Activated CD4-positive, alpha-beta T cell treated with anti-CD3 and anti-CD28 coated beads, Interleukin-2, amount 10 ng/mL, durations not matched to agents 7 days and 5 days (primary cell): ENCODE measurements at regions not wholly inside any gene's neighbourhood (a gene's known extent, or its start where the extent isn't known, plus 50 kb on each side); places are given as distances from the start of the nearest gene placed in this dataset.

ENCODE experiments used
- CTCF ChIA-PET: fragments of 350-600 bp; sonication (Branson Sonifier 250); formaldehyde crosslinking; loops from one replicate; lab custom pipeline; 2021; ENCODE audit warnings: antibody characterized with exemption; lab: Charles Lee
- POLR2A ChIA-PET: fragments of 350-600 bp; sonication (Branson Sonifier 250); formaldehyde crosslinking; loops from one replicate; lab custom pipeline; 2021; ENCODE audit warnings: antibody characterized with exemption; lab: Charles Lee
- DNase-seq: peaks from one replicate; pipeline ENCODE4 v3.0.0-alpha.2; 2020
- H3K27ac Mint-ChIP-seq: one replicate; pipeline ENCODE4 v1.8.0; 2021; ENCODE audit warnings: mild to moderate bottlenecking, moderate library complexity, mixed read lengths
- H3K27me3 Mint-ChIP-seq: one replicate; pipeline ENCODE4 v1.8.0; 2021; ENCODE audit warnings: mixed read lengths
- H3K36me3 Mint-ChIP-seq: one replicate; pipeline ENCODE4 v1.8.0; 2021; ENCODE audit warnings: low read depth, mixed read lengths
- H3K4me1 Mint-ChIP-seq: one replicate; pipeline ENCODE4 v1.8.0; 2021; ENCODE audit warnings: mixed read lengths
- H3K4me3 Mint-ChIP-seq: one replicate; pipeline ENCODE4 v1.8.0; 2021; ENCODE audit warnings: mild to moderate bottlenecking, moderate library complexity, mixed read lengths
- H3K9me3 Mint-ChIP-seq: one replicate; pipeline ENCODE4 v1.8.0; 2021; ENCODE audit warnings: mixed read lengths

DNA sequence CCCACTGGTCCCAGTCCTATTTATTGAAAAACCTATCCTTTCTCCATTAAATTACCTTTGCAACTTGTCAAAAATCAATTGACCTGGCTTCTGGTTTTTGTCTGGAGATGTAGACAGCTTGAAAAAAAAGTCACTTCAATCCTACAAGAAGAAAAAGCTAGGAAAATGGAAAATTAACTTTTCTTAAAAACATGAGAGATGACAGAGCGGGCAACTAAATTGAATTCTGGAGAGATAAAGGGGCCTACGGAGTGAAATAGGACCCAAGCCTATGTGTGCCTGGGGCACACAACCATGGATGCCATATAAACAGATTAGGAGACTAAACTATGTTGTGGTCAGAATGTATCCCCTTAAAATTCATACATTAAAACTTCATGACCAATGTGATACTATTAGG, 363.3 kb upstream of the SLCO3A1 start:
- peaks cover 6% of the 10 kb centered on the region for H3K9me3 Mint-ChIP-seq
- H3K27me3 Mint-ChIP-seq, result peaks cover 9% of the 10 kb centered on the region
- no peak overlapping the region for H3K4me3 Mint-ChIP-seq
- POLR2A ChIA-PET, result no interaction called here
- peaks cover 9% of the 10 kb centered on the region for H3K4me1 Mint-ChIP-seq
- CTCF ChIA-PET, result no interaction called here
- no peak for DNase-seq
- H3K27ac Mint-ChIP-seq, result no peak overlapping the region
- H3K36me3 Mint-ChIP-seq, result peaks cover 9% of the 10 kb centered on the region

DNA sequence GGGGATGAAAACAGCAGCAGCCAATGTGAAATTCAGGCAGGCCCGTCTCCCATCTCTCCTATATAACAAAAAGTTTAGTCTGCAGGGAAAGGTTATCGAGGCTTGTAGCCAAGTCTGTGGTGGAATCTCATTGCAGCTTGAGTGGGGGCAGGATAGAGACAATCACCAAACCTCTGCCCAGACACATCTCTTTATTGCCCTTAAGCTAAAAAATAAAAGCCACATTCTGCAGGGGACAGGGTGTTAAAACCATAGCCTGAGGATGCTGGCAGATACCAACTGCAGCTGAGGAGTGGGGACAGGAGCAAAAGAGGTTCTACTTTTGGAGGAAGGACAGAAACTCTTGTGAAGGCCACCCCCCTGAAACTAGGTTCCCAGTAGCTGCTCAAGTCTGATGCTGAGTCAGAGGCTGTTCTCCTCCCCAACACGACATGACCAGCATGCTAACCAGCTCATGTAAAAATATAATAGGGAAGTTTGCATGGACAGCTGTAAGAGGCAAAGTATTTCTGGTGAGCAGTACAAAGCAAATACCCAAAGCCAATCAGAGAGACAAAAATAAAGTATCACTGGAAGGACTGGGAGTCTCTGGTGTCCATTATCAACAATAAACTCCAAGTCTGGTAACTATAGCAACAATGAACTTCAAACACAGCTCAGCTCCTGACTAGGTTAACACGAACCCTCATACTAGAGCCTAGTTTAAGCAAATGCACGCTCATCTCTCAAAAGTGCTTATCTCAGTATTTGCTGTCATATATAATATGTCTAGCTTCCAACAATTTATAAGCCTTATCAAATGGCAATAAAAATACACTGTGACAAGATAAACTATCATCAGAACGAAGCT, 362.2 kb upstream of the SLCO3A1 start:
- Mint-ChIP-seq H3K9me3 (peaks cover 6% of the 10 kb centered on the region), H3K27ac (no peak overlapping the region), H3K27me3 (peaks cover 13% of the 10 kb centered on the region), H3K36me3 (peaks cover 4% of the 10 kb centered on the region), H3K4me1 (peaks cover 8% of the 10 kb centered on the region), H3K4me3 (no peak overlapping the region)
- no peak for DNase-seq
- ChIA-PET CTCF (interaction anchor here (1.3 kb wide), 1 partner anchor 19 kb away, joined by 3 read pairs; no protein-coding TSS in a partner anchor), POLR2A (no interaction called here)

DNA sequence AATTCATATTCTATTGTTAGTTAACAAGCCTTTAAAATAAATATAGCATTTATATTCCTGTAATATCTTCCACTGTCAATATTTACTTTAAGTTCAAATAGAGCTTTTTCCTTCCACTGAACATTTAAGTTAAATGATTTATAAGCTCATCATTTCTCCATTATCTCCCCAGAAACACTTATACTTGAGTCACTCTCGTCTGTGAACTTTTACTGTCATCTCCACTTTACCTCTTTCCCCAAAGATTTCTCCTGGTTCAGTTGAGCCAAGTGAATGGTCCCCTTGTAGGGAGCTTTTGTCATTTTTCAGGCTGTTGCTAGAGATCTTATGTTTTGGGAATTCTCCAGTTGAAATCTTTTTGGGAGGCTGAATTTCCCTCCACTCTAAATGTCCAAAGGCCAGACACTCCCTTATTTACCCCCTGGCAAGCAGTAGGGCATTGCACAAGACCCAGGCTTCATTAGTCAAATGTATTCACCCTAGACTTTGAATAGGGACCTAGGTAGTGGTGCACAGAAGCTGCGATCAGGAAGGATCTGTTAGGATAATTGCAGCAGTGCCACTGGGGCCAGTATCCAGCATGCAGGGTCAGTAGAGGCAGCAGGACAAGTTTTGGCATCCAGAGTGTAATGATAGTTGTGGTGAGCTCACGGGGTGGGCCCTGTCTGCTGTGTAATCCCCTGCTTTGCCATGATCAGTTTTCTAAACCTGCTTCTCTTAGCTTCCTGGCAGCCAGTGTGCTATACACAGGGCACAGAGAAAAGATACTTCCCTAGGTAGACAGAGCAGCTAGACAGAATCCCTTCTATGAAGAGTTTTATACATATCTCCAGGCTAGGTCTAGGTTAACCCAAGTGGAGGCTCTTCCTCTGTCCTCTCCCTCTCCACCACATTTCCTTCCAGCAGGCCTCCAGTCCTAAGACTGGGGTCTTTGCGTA, 356.5 kb upstream of the SLCO3A1 start:
- Mint-ChIP-seq H3K27ac (no peak overlapping the region), H3K9me3 (no peaks in the 10 kb centered on the region), H3K4me3 (no peak overlapping the region), H3K4me1 (peaks cover 1% of the 10 kb centered on the region), H3K27me3 (peaks cover 27% of the 10 kb centered on the region), H3K36me3 (peaks cover 1% of the 10 kb centered on the region)
- ChIA-PET CTCF (interaction anchor here (0.8 kb wide), 1 partner anchor 14 kb away, joined by 4 read pairs; no protein-coding TSS in a partner anchor), POLR2A (interaction anchor here (0.6 kb wide), 1 partner anchor 107 kb away, joined by 3 read pairs; no protein-coding TSS in a partner anchor)
- no peak for DNase-seq

DNA sequence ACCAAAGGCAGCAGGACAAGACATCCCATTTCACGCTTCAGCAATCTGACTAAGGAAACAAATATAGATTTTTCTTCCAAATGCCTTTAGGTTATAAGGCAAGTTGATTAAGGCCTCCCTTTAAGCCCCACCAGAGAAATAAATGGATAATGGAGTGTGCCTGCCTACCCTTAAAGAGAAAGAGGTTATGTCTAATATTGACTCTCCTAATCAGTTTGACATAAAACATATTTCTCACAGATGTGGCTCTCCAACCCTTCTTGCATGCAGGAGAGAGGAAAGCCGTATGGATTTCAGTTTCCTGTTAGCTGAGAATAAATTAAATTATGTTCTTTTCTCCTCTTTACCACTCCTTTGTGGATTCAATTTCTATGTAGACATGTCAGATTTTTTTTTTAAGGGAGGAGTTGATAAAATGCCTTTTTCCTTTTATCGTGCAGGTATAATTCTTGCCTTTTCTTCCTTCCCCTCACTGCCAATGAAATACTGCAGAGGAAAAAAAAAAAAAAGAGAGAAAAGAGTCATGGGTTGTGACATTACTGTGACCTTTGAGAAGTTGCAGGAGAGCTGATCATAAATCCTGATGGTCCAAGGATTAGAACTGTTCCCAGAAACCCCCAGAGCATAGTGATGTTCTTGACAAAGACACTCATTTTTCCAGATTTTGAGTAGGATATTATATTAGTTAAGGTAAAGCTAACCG, 355.3 kb upstream of the SLCO3A1 start:
- DNase-seq, result no peak
- ChIA-PET POLR2A (interaction anchor here (0.6 kb wide), 1 partner anchor 481 kb away, joined by 11 read pairs; no protein-coding TSS in a partner anchor), CTCF (no interaction called here)
- Mint-ChIP-seq H3K27ac (no peak overlapping the region), H3K36me3 (peaks cover 4% of the 10 kb centered on the region), H3K4me1 (peaks cover 1% of the 10 kb centered on the region), H3K4me3 (no peak overlapping the region), H3K9me3 (peaks cover 3% of the 10 kb centered on the region), H3K27me3 (peaks cover 25% of the 10 kb centered on the region)

DNA sequence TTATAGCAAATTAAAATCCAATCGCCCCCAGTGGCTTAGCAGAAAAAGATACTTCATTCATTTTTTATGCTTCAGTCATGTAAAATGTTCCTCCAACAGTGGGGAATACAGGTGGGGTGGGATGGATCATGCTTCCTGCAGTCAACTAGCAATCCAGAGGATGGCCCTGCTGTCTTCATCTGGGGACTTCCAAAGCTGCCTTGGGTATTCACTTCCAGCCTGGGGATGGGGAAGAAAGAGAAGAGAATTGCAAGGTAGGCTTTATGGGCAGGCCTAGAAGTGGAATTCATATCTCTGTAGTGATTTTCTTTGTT, 354.8 kb upstream of the SLCO3A1 start:
- Mint-ChIP-seq H3K9me3 (peaks cover 3% of the 10 kb centered on the region), H3K36me3 (peaks cover 4% of the 10 kb centered on the region), H3K27me3 (peaks cover 26% of the 10 kb centered on the region), H3K4me3 (no peak overlapping the region), H3K4me1 (peaks cover 1% of the 10 kb centered on the region), H3K27ac (no peak overlapping the region)
- ChIA-PET CTCF (no interaction called here), POLR2A (interaction anchor here (0.6 kb wide), 1 partner anchor 480 kb away, joined by 11 read pairs; no protein-coding TSS in a partner anchor)
- DNase-seq, result no peak

DNA sequence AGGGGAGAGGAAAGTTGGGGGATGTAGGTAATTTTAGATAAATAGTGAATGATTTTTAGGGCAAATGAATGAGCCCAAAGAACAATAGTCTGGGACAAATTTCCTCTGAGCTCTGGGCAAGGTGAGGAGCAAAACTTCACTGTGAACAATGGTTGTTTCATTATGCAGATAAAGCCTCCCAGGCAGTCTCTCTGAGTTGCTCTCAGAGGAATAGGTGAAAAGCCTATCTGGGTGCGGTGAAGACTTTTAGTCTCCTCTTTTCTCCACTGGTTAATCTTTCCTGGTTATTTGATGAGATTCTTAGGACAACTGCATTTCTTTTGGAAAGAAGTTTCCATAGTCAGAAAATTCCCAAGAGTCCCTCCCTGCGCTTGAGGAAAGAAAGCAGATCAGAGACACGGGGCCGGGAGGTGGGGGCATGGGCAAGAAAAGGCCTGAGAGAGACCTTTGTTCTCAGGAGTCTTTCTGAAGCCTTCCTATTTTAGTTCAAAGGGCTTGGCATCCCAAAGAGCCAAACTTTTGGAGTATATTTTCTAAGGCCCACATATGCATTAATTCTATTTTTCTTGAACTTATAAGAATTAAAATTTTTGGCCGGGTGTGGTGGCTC, 353.6 kb upstream of the SLCO3A1 start:
- Mint-ChIP-seq H3K27ac (no peak overlapping the region), H3K4me1 (peaks cover 1% of the 10 kb centered on the region), H3K4me3 (no peak overlapping the region), H3K27me3 (peaks cover 26% of the 10 kb centered on the region), H3K36me3 (peaks cover 4% of the 10 kb centered on the region), H3K9me3 (peaks cover 3% of the 10 kb centered on the region)
- ChIA-PET CTCF (no interaction called here), POLR2A (no interaction called here)
- no peak for DNase-seq

DNA sequence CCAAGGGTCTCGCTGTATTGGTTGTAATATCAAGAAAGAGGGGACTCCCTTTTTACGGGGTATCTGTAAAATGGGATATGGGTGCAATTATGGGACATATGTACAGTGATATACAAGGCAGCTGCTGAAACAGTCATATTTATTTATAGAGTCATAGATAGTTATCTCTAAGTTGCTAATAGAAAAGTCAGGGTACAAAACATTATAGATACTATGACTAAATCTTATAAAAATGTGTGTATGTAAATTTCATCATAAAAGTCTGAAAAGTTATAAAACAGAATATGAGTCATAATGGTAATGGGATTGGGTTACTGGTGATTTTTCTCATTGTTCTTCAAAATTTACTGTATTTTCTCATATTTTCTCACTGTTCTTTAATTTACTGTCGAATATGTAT, 344.9 kb upstream of the SLCO3A1 start:
- H3K27ac Mint-ChIP-seq, result no peak overlapping the region
- peaks cover 3% of the 10 kb centered on the region for H3K9me3 Mint-ChIP-seq
- H3K4me1 Mint-ChIP-seq, result no peaks in the 10 kb centered on the region
- CTCF ChIA-PET, result no interaction called here
- POLR2A ChIA-PET, result no interaction called here
- H3K27me3 Mint-ChIP-seq, result peaks cover 26% of the 10 kb centered on the region
- no peak for DNase-seq
- H3K36me3 Mint-ChIP-seq, result no peaks in the 10 kb centered on the region
- no peak overlapping the region for H3K4me3 Mint-ChIP-seq

DNA sequence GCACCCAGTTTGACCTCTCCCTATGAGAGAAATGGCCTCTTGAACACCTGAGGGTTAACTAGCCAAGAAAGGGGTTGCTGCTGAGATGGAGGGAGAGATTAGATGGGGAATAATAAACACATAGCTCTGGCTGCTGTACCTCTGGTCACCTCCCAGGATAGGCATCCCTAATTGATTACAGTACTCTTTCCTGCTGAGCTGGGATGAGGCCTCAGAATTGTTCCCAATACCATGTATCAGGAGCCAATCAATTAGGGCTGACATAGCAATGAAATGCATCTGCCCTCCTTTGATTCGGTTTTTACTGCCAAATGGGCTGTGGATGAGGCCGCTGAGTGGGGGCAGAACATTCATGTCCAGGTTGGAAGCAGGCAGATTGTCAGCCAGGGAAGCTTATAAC, 339.4 kb upstream of the SLCO3A1 start:
- DNase-seq, result no peak
- H3K4me1 Mint-ChIP-seq, result no peaks in the 10 kb centered on the region
- no peak overlapping the region for H3K4me3 Mint-ChIP-seq
- POLR2A ChIA-PET, result no interaction called here
- peaks cover 16% of the 10 kb centered on the region for H3K27me3 Mint-ChIP-seq
- no peaks in the 10 kb centered on the region for H3K9me3 Mint-ChIP-seq
- CTCF ChIA-PET, result no interaction called here
- no peak overlapping the region for H3K27ac Mint-ChIP-seq
- no peaks in the 10 kb centered on the region for H3K36me3 Mint-ChIP-seq

DNA sequence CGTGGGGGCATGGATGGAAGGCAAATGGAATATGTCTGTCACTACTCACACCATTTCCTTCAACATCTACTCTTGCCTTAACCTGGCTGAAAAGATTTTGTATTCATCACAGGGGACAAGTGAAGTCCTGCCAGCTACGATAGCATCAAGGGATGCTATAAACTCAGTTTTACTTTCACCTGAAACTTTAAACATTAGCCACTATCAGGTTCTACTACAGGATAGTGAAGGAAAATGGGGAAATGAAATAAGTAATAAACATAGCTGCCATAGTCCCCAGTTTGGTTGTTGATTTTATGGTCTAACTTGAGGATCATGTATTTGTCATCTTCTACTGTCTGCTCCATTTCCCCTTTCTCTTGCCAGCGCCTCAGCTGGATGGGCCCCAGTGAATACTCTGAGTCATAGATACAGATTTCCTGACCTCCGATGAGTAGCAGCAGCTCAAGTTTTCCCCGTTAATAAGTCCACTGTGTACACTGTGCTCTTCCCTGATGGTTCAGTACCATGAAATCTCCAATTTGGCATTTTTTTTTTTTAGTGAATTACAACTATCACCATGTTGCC, 338.2 kb upstream of the SLCO3A1 start:
- no peaks in the 10 kb centered on the region for H3K36me3 Mint-ChIP-seq
- no peaks in the 10 kb centered on the region for H3K4me1 Mint-ChIP-seq
- no peak overlapping the region for H3K27ac Mint-ChIP-seq
- ChIA-PET POLR2A (no interaction called here), CTCF (no interaction called here)
- H3K9me3 Mint-ChIP-seq, result no peaks in the 10 kb centered on the region
- DNase-seq, result no peak
- peaks cover 14% of the 10 kb centered on the region for H3K27me3 Mint-ChIP-seq
- no peak overlapping the region for H3K4me3 Mint-ChIP-seq

DNA sequence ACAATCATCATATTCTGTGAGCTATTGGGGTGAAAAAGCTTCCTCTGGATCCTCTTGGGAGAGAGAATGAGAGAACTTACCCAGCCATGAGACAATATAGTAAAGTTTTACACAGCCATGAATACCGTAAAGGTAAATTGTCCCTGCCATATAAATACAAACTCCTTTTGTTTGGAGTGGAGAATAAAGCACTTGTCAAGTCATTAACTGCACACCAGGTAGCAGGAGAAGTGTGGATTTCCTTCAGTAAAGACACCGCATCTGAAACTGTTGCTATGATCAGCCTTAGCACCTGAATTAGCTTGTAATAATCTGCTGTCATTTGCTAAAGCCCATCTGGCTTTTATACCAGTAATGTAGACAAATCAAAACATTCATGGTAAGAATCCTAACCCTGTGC, 336.6 kb upstream of the SLCO3A1 start:
- H3K9me3 Mint-ChIP-seq, result peaks cover 2% of the 10 kb centered on the region
- no peak overlapping the region for H3K27ac Mint-ChIP-seq
- peaks cover 6% of the 10 kb centered on the region for H3K27me3 Mint-ChIP-seq
- POLR2A ChIA-PET, result interaction anchor here (0.8 kb wide), 1 partner anchor 95 kb away, joined by 4 read pairs; no protein-coding TSS in a partner anchor
- no peak for DNase-seq
- H3K4me3 Mint-ChIP-seq, result no peak overlapping the region
- peaks cover 3% of the 10 kb centered on the region for H3K4me1 Mint-ChIP-seq
- CTCF ChIA-PET, result no interaction called here
- H3K36me3 Mint-ChIP-seq, result no peaks in the 10 kb centered on the region

DNA sequence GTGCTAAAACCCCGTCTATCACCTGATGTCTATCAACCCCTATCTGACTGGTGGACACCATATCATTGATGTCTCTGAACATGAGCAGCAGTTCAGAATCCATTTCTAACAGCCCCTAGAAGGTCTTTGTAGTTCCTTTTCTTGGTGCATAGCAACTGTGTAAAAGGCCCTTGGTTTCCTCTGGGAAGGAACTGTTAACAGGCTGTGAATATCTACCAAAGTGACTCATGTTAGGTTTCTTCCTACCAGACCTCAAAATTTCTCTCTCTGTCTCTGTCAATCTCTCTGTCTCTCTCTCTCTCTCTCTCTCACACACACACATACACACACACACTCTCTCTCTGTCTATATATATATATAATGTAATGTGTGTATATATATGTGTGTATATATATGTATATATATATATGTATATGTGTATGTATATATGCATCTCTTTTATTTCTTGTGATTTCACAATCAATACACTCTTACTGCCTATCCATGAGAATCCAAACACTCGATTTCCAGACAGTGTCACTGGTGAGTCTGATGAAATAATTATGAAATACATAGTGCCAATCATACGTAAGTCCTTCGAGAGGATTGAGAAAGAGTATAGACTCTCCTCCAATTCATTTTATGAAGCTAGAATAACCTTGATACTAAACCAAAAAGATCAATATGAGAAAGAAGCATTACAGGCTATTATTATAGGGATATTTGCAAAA, 335.9 kb upstream of the SLCO3A1 start:
- ChIA-PET CTCF (interaction anchor here (0.7 kb wide), 1 partner anchor 31 kb away, joined by 3 read pairs; no protein-coding TSS in a partner anchor), POLR2A (no interaction called here)
- Mint-ChIP-seq H3K4me1 (peaks cover 7% of the 10 kb centered on the region), H3K9me3 (peaks cover 2% of the 10 kb centered on the region), H3K27me3 (peaks cover 8% of the 10 kb centered on the region), H3K4me3 (no peak overlapping the region), H3K27ac (no peak overlapping the region), H3K36me3 (no peaks in the 10 kb centered on the region)
- no peak for DNase-seq
